ENCODE measurements at regions not wholly inside any gene's neighbourhood (a gene's known extent, or its start where the extent isn't known, plus 50 kb on each side); places are given as distances from the start of the nearest gene placed in this dataset.

- TF ChIP-seq CTCF (IDR thresholded peaks at IDR 0.05; ENCODE audit: control insufficient read depth, insufficient read depth, low read depth, low read length, missing control alignments) = no peak
- DNase-seq (ENCODE audit: low read depth) = no peak
- H3K4me3 ChIP-seq (ENCODE audit: control insufficient read depth, low read depth, low read length) = no peak overlapping the region
Measured at GRCh38 chr10:123375738-123376137, 221.5 kb downstream of the BUB3 start.

GRCh38 chr10:123377883-123378282 is 223.7 kb downstream of the BUB3 start:
- no peak for DNase-seq (ENCODE audit: low read depth)
- TF ChIP-seq CTCF (IDR thresholded peaks at IDR 0.05; ENCODE audit: control insufficient read depth, insufficient read depth, low read depth, low read length, missing control alignments) = no peak

GRCh38 chr10:123378302-123378701 is 224.1 kb downstream of the BUB3 start:
- no peak for TF ChIP-seq CTCF (IDR thresholded peaks at IDR 0.05; ENCODE audit: control insufficient read depth, insufficient read depth, low read depth, low read length, missing control alignments)
- H3K4me3 ChIP-seq (ENCODE audit: control insufficient read depth, low read depth, low read length) = no peak overlapping the region
- DNase-seq (ENCODE audit: low read depth) = no peak

More at GRCh38 chr10:123377883-123378282, 223.7 kb downstream of the BUB3 start:
- H3K4me3 ChIP-seq (ENCODE audit: control insufficient read depth, low read depth, low read length) = no peak overlapping the region

- no peak for DNase-seq (ENCODE audit: low read depth)
- TF ChIP-seq CTCF (IDR thresholded peaks at IDR 0.05; ENCODE audit: control insufficient read depth, insufficient read depth, low read depth, low read length, missing control alignments) = no peak
Measured at GRCh38 chr10:123379156-123379555, 225.0 kb downstream of the BUB3 start.

GRCh38 chr10:123380491-123381085 is 226.4 kb downstream of the BUB3 start:
- no peak overlapping the region for H3K4me3 ChIP-seq (ENCODE audit: control insufficient read depth, low read depth, low read length)
- TF ChIP-seq CTCF (IDR thresholded peaks at IDR 0.05; ENCODE audit: control insufficient read depth, insufficient read depth, low read depth, low read length, missing control alignments) = peak; percentile 33
- DNase-seq (ENCODE audit: low read depth) = no peak

More at GRCh38 chr10:123379156-123379555, 225.0 kb downstream of the BUB3 start:
- no peak overlapping the region for H3K4me3 ChIP-seq (ENCODE audit: control insufficient read depth, low read depth, low read length)

- no peak for TF ChIP-seq CTCF (IDR thresholded peaks at IDR 0.05; ENCODE audit: control insufficient read depth, insufficient read depth, low read depth, low read length, missing control alignments)
- peak; percentile 4 for DNase-seq (ENCODE audit: low read depth)
- H3K4me3 ChIP-seq (ENCODE audit: control insufficient read depth, low read depth, low read length) = no peak overlapping the region
Measured at GRCh38 chr10:123381224-123381623, 227.0 kb downstream of the BUB3 start.
